ENCODE measurements at regions not wholly inside any gene's neighbourhood (a gene's known extent, or its start where the extent isn't known, plus 50 kb on each side); places are given as distances from the start of the nearest gene placed in this dataset.
"Not testable (repeated sequence)": the region's sequence is repeated elsewhere in the genome, so short reads cannot be mapped to it uniquely, and the experiment has no call there.

DNA sequence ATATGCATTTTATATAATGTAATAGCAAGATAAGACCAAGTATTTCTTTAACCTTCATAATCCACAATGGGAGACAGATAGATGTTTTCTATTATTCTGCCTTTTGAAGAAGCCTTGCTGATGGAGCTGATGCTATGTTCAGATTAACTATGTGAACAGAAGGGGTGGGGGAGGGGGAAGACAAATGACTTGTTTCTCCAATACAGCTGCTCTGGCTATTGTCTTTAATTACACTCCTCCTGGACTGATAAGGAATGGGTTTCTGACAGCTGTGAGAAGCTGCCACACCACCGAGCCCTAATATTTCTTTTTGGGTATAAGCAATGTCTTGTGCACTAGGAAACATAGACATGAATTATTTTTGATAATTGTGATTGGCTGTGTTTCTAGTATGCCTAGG, 62.0 kb downstream of the CAVIN4 start:
- no peak for DNase-seq

DNA sequence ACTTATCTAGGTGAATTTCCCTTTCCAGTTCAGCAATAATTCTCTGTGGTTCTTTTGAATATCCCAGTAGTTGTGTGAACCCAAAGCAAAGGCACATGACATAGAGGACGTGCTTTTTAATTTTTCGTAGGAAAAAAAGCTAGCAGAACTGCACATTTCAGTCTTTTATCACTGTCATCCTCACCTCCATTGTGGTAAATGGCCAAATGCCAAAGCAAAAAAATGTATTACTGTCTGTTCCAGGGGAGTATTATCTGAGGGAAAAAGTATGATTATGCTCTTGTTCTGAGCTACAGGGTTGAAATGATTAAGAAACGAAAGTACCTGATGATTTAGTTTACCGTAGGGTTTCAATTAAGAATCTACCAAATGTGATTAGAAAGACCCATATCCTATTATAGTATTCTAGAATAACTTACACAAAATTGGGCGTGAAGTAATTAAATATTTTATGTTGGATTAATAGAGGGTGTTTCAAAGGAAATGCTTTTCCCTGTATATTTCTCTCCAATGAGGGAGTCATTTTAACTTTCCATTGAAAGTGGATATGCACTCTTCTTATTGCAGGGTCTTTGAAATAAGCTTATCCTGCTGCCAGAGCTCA, 62.7 kb downstream of the CAVIN4 start:
- DNase-seq: no peak

DNA sequence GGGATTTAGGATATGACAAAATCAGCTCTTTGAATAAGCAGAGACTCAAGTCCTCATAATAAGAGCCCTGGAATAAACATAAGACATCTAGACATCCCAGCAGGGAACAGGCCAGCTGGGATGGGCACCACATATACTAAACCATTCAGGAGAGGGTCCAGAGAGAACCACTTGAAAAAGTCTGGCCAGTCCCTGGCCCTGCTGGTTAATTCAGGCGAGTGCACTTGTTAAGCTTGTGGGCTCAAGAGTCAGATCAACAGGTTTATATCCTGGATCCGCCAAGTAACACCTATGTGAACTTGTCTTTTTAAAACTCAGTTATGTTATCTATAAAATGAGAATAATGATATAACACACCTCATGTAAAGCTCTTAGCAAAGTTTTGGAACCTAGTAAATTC, 63.3 kb downstream of the CAVIN4 start:
- no peak for DNase-seq

DNA sequence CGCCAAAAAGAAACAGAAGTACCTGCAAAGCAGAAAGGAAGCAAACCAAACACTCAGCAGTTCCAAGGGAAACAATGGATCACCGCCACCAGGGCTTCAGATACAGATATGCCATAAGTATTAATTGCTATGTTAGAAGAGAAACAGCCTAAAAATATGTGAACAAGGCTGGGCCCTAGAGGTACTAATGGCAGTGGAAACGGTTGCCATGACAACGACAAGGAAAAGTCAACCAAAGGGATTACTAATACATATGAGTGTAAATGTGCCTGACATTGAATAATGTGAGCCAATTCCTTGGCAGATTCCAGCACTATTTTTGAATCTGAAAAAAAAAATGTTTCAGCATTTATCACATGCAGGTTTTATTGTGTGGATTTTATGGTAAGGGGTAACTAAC, 75.0 kb downstream of the CAVIN4 start:
- DNase-seq: no peak

DNA sequence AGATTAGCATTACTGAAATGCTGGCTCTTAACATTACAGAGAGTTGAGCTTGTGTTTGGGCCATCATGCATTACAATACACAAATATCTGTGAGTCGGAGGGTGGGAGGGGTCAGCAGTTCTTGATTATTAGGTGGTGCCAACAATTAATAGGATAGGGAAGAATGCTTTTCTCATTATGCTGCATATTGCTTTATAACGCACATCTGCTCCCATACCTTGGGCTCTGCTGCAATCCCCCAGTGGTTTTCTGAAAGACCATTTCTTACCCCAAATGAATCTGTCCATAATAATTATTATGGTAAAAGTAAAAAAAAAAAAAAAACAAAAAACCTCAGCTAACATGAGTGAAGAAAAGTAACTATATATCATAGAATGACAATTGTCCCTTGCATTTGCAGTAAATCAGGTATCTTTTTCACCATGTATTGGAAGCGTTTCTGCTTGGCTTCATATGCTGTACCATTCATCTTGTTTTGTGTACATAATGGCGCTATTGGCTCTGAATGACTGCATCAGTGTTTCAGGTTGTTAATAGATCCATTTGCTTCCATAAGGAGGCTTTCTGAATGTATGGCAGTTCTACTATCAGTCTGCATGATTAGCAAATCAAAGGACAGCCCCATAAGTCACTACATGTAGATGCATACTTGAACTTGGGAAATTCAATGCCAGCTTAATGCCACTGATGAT, 75.9 kb downstream of the CAVIN4 start:
- no peak for DNase-seq

DNA sequence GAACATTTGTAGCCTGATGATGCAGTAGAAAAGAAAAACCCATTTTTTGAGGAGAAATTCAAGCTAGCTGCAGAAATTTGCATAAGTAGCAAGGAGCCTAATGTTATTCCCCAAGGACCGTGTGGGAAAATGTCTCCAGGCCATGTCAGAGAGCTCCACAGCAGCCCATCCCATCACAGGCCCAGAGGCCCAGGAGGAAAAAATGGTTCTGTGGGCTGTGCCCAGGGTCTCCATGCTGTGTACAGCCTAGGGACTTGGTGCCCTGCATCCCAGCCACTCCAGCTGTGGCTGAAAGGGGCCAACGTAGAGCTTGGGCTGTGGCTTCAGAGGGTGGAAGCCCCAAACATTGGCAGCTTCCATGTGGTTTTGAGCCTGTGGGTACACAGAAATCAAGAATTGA, 79.0 kb downstream of the CAVIN4 start:
- not testable (repeated sequence) for DNase-seq

DNA sequence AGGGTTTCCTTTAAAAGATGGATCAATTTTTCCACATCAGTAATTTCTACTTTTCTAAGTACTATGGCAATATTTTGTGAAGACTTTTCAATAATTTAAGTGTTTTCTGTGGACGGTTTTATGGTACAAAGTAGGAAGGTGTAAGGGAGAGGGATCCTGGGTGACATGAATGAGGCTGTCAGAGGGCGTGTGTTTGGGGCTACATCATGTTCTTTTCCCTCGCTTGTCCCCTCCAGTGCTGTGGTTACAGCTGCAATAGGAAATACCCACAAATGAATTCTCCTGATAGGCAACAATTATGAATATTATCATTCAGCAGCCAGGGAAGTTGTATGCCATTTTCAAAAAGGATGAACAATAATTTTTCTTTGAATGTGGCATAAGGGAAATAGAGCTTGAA, 83.8 kb downstream of the CAVIN4 start:
- no peak for DNase-seq

DNA sequence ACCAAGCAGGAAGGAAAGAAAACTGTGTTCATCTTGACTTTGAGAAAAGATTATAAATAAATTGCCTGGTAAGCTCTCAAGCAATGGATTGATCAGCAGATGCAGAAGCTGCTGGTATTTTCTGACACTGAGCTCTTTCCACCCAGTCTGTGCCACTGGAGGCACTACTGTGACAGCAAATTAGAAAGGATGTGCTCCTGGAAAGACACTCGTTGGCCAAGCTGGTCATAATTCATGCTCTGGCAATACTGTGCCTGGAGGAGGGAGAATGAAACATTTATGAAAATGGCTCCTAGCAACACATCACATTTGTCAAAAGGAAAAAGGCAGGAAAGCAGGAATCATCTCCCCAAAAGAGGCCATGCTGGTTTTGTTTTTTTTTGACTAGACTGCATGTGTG, 84.2 kb downstream of the CAVIN4 start:
- no peak for DNase-seq

DNA sequence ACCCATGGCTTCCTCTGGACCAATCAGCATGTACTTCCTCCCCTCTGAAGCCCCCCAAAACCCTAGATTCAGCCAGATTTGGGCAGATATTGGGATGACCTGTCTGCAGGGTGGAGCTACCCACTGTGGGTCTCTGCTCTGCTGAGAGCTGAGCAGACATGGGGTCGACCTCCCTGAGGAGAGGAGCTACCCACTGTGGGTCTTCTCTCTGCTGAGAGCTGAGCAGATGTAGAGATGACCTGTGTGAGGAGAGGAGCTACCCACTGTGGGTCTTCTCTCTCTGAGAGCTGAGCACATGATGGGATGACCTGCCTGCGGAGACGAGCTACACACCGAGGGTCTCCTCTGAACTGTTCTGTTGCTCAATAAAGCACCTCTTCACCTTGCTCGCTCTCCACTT, 89.6 kb downstream of the CAVIN4 start:
- no peak for DNase-seq

DNA sequence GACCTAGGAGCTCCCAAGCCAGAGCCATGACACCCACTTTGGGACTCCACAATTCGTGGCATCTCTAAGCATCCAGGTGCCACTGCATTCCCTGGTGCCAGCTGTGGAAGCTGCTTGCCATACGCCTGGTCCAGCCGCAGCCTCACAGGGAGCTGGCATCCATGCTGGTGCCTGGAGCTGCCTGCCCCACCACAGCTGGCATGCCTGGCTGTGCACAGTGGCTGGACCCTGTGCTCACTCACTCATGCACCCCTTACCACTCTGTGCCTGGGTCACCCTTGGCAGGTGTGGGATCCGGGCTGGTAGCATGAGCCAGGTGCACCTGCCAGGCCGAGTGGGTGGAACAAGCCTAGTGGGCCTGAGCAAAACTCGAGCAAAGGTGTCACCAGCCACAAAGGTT, 90.1 kb downstream of the CAVIN4 start:
- DNase-seq: no peak

DNA sequence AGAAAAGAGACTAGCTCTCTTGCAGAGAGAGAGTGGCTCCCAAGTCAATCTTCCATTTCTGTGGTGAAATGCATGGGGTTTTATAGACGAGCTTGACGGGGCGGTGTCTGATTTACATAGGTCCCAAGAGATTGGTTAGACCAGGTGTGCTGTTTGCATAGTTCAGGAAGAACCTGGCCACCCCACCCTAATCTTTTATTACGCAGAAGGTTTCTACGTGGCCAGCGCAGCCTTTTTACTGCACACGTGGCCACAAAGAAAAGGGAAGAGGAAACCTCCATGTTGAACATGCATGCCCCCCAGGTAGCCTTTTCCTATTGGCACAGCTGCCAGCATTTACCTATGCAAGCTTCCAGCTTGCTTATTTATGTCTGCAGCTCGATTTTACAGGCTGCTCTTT, 92.1 kb downstream of the CAVIN4 start:
- no peak for DNase-seq

DNA sequence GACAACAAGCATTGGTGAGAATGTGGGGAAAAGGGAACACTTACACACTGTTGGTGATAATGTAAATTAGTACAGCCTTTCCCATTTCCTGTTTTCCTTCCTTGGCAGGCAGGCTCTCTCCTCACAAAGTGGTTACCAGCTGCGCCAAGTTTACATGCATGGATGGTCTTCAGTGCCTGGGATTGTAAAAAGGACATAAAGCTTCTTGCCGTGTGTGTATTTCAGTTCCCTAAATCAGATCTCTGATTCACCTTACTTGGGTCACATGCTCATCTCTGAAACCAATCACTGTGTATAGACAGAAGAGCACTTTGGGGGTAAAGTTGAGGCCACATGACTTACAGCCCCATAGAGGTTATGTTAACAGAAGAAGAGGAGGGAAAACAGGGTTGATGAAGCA, 92.8 kb downstream of the CAVIN4 start:
- no peak for DNase-seq

DNA sequence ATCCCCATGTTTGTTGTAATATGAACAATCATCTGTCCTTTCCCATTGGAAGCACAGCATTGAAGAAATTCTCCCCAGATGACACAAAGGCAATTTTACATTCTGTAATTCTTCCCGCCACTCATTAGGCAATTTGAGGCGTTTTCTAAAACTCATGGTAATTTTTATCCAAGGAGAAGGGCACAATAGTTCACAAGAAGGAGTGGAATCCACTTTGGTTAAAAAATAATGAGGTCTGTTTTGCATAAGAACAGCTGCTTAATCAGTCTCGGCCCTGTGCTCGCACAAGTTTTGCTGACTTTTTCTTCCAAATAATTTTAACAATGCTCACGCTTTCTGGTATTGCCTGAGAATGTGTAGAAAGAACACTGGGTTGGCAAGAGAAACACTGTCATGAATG, 94.0 kb downstream of the CAVIN4 start:
- DNase-seq: peak in 1 of 3 donors; percentile 15

DNA sequence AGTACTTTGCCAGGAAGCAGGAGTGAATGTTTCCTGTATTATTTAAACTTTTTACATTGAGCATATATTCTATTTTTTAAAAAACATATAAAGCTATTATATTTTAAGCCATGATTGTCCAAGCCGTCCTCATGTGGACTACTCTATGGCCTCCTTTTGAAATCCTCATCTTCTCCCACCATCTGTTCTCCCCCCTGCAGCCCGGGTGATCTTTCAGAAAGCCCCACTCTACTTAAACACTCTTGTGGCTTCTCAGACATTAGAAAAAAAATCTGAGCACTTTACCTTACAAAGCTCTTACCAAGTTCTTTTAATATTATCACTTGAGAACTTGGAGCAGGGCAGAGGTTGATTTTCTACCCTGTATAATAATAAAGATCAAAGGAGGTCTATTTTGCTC, 95.4 kb downstream of the CAVIN4 start:
- DNase-seq: no peak

DNA sequence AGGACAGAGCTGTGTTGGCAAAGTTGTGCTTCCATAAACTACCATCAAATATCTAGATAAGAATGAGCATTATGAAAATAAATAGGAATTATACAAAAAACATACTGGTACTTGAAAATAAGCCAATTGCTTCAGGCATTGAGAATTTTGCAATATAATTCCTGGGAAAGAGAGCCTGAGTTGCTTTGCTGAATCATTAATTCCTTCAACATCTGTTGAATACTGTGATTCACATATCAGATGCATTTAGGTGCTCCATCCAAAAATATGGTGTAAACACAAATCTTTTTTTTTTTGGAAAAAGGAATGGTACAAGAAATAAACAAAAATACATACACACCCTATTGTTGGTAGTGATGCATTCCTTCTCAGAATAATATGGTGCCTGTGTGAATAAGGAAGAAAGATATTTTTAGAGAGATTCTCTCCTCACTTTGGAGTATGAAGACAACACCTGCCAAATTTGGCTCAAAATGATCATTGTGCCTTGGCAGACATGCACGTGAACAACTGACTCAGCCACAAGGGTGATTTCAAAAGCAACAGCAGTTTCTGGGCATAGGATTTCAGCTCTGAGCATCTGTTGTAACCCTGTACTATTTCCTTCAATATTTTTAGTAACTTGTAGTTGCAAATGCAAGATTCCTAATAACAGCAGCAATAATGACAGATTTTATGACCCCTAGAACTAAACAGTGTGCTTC, 96.7 kb downstream of the CAVIN4 start:
- peak; percentile 39 to 67 (median 54) for DNase-seq

DNA sequence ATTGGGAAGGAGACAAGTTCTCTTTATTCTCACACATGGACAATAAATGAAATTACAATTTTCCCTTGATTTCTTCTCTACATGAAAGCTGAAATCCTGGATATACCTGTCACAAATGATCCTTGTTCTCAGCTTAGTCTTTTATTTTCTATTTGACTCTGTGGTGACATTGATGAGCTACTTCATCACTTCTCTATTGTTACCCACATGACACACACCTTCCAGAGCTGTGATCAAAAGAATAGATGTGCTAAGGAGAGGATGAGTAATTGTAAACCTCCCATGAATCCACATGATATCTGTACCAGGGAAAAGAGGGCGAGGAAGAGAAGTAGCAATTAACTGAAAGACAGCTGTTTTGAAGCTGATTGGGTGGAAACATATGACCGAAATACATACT, 102.0 kb downstream of the CAVIN4 start:
- no peak for DNase-seq

DNA sequence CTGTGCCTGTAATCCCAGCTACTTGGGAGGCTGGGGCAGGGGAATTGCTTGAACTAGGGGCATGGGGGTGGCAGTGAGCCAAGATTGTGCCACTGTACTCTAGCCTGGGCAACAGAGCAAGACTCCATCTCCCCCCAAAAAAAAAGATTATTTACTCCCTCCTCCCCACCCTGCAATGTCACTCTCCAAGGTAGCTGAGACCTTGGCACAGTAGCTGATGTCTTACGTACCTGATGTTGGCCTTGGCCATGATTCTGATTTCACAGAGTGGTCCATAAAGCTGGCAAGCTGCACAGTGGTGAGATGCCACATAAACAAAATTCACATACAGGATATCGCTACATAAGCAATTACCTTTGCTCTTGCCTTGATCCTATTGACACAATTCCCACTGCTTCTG, 108.5 kb downstream of the CAVIN4 start:
- no peak for DNase-seq

DNA sequence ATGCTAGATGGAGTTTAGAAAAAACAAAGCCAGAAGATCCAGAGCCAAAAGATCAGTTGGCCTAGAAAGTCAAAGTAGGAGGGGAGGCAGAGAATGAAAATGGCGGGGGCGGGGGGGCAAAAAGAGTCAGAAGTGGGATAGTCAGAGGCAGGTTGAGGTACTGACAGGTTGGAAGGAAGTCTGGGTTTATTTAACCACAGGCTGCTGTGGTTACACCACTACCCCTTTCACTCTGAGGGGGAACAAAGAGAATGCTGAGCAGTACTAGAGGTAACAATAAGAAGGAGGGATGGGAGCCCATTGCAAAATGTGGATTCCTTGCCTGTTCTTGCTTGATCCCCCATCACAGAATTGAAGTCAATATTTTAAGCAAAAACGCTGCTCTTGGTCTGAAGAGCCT, 111.8 kb downstream of the CAVIN4 start:
- no peak for DNase-seq

DNA sequence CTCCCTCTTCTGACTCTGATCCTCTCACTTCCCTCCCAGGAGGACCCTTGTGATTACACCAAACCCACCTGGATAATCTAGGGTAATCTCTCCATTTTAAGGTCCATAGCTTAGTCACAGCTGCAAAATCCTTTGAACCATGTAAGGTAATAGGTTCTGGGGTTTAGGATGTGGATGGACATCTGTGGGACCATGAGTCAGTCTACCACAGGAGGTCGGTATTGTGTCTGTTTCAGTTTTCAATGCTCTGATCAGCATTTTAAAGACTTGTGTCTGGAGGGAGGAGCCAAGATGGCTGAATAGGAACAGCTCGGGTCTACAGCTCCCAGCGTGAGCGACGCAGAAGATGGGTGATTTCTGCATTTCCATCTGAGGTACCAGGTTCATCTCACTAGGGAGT, 112.6 kb downstream of the CAVIN4 start:
- DNase-seq: no peak

DNA sequence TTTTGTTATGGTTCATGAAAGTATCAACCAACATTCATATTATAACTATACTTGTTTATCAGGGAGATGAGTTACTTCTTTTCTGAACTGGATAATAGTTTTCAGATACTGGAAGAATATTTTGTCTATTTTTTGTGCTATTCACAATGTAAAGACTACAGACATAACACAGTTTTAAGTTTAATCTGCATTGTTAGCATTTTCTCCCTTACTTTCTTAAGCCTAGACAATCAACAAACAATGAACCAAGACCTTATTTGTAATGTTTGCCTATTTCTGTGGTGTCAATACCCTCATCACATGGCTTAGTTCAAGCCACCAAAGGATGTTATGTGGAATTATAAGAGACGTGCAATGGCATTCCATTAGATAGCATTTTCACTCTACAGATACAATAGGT, 119.5 kb downstream of the CAVIN4 start:
- DNase-seq: no peak

DNA sequence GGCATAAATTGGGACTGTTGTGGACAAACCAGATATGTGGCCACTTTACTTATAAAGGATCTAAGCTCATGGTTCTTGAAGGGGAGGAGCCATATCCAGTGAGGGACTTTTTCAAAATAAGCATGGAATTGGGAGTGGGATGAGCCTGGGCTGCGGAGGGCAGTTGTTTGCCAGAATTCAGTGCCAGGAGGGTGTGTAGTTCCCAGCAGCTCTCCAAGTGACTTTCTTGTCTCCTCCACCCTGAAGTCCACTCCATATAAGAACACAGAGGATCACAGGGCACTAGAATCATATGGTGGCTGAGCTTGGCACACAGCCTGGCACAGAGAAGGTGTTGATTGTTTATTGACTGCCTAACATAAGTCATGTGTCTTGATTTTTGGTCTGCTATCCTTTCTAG, 121.1 kb downstream of the CAVIN4 start:
- DNase-seq: peak in 2 of 3 donors; percentile 3 to 13

DNA sequence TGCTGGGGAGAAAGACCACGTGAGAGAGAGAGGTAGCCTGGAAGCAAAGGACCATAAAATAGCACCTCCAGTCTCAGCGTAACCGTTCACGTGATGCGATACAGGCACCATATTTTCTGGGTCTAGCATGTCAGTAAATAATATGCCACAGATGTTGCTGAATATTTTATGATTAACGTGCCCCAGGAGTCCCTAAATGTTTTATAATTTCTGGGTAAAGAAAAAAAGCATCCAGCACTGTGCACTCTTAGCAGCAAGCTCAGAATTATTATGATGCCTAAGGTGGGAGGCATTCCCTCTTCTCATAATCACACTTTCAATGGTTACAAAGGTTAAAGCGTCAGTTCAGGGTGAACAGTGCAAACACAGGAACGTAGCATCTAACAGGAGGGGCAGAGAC, 121.8 kb downstream of the CAVIN4 start:
- no peak for DNase-seq

DNA sequence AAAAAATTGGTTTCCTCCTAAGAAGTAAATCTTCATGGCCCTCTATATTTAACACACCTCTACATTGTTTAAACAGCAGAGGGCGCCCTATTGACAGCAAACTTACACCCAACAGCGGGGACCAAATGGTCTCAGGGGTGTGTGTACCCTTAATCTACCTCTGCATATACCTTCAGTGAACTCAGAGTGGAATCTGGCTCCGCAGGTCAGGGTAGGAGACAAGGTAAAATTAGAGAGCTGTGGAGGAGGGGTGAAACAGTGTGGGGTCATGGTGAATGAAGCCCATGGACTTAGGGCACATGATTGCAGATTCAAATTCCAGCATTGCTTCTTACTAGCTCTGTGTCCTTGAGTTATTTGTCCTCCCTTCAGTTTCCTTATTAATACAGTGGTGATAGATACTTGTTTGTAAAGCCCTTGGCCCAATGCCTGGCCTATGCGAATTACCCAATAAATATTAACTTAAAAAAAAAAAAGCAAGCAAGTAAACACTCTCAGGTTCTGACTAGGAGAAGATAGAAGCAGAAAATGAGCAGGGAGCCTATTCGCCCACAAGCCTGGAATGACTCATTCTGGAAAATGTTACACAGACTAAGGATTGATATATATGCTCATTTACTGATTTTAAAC, 122.9 kb downstream of the CAVIN4 start:
- DNase-seq: peak in 1 of 3 donors; percentile 22
